EH (cell line): ENCODE measurements at regions not wholly inside any gene's neighbourhood (a gene's known extent, or its start where the extent isn't known, plus 50 kb on each side); places are given as distances from the start of the nearest gene placed in this dataset.
"Not testable (repeated sequence)": the region's sequence is repeated elsewhere in the genome, so short reads cannot be mapped to it uniquely, and the experiment has no call there.

ENCODE experiments used
- DNase-seq: peaks from one replicate; pipeline ENCODE4 v3.0.0-alpha.2; 2015; ENCODE audit warnings: low read depth

GRCh38 chr2:36235426-36235825 is 120.2 kb upstream of the CRIM1 start:
- no peak for DNase-seq

DNA sequence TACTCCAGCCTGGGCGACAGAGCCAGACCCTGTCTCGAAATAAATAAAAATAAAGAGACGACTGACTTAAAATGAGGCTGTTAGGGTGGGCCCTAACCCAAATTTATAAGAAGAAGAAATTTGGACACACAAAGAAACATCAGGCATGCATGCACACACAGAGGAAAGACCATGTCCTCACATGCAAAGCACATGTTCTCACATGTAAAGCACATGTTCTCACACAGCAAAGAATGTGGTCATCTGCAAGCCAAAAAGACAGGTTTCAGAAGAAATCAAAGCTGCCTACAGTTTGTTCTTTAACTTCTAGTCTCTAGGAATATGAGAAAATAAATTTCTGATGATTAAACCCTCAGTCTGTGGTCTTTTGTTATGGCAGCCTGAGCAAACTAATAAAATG is 132.3 kb upstream of the CRIM1 start:
- DNase-seq: no peak

DNA sequence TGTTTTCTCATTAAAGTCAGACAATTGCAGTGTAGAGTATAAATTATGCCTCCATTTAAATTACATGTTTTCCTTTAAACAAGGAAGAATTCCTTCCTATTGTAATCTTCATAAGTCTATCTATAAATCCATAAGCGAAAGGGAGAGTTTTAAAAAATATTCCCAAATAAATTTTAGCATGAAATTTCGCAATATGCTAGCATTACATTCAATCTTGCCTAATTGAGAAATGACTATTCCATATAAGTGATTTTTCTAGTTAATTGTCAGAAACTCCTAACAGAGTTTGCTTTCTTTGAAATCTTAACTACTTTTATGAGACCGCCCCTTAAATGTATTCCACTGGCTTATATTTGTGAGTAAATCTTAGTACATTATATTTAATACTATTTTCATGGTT is 133.1 kb upstream of the CRIM1 start:
- DNase-seq: no peak

GRCh38 chr2:36214691-36215090 is 140.9 kb upstream of the CRIM1 start:
- DNase-seq: no peak

DNA sequence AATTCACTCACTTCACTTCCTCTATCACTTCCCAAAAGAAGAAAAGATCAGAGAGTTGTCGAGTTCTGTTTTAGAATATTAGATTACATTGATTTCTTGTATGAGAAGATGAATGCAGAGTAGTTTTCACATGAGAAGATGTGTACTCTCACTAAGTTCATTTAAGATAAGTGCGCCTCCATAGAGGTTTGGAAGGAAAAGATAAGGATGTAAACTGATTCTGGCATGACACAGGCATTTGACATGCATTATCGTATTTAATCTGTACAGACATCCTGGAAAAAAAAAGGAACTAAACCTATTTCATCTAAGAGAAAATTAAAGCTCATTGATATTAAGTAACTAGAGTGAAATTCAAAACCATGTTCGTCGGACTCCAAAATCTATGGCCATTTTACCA is 152.2 kb upstream of the CRIM1 start:
- no peak for DNase-seq

GRCh38 chr2:36197181-36197971 is 158.2 kb upstream of the CRIM1 start:
- peak; percentile 6 for DNase-seq

- no peak for DNase-seq
These were observed 161.9 kb upstream of the CRIM1 start for GRCh38 chr2:36193680-36194079.

DNA sequence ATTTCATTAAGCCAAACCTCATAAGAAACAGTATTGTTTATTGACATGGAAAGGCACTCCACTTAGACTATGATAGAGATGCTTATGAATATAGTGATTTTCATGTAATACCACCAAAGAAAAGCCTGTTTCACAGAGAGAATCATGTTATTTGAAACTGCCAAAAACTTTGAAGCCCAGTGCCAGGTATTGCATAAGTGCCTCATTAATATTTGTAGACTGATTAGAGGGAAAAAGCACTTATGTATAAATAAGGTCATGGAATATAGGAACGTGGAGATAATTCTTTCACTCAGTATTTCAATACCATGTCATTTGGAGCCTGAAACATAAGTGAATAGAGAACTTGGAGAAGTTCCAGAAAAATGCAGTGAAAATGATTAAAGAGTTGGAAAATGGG is 162.6 kb upstream of the CRIM1 start:
- no peak for DNase-seq

- DNase-seq: no peak
These were observed 165.5 kb upstream of the CRIM1 start for GRCh38 chr2:36190097-36190496.

DNA sequence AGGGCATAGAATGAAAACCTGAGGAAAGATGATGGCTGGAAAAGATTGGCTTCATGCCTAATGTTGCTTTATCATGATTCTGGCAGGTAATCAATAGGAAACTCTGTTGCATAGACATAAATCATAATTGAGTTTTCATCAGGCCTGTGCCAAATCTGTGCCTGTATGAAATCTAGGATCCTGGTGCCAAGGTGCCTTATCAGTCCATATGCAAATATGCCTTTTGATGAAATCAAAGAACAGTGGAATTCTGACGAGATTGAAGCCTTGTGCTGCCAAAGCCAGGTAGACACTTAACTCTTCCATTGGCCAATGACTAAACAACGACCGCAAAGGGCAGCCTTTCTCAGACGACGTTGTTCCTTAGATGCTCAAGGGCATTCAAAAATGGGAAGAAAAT is 170.0 kb upstream of the CRIM1 start:
- no peak for DNase-seq

GRCh38 chr2:36184848-36185247 is 170.7 kb upstream of the CRIM1 start:
- no peak for DNase-seq

- DNase-seq: not testable (repeated sequence)
These were observed 174.6 kb upstream of the CRIM1 start for GRCh38 chr2:36180789-36181482.

DNA sequence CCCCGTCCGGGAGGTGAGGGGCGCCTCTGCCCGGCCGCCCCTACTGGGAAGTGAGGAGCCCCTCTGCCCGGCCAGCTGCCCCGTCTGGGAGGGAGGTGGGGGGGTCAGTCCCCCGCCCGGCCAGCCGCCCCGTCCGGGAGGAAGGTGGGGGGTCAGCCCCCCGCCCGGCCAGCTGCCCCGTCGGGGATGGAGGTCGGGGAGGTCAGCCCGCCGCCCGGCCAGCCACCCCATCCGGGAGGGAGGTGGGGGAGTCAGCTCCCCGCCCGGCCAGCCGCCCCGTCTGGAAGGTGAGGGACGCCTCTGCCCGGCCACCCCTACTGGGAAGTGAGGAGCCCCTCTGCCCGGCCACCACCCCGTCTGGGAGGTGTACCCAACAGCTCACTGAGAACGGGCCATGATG is 175.3 kb upstream of the CRIM1 start:
- DNase-seq: not testable (repeated sequence)

- DNase-seq: not testable (repeated sequence)
These were observed 175.8 kb upstream of the CRIM1 start for GRCh38 chr2:36179668-36180269.

DNA sequence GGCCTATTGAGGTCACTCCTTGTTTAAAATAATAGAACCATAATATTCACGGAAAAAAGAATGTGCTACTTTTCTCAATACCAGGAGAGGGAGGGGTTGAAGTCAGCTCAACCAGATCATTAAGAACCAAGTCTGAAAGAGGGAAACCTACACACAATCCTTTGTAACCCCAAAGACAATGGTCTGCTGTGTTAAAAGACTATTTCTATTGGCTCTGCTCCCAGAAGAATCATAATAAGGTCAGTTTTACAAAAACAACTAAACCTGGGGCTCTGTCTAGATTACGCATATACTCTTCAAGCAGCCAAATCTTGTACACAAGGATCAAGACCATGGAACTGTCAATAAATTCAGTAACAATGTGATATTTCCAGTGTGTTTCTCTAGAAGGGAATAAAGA is 177.2 kb upstream of the CRIM1 start:
- no peak for DNase-seq

- DNase-seq: no peak
These were observed 178.3 kb upstream of the CRIM1 start for GRCh38 chr2:36177282-36177681.

DNA sequence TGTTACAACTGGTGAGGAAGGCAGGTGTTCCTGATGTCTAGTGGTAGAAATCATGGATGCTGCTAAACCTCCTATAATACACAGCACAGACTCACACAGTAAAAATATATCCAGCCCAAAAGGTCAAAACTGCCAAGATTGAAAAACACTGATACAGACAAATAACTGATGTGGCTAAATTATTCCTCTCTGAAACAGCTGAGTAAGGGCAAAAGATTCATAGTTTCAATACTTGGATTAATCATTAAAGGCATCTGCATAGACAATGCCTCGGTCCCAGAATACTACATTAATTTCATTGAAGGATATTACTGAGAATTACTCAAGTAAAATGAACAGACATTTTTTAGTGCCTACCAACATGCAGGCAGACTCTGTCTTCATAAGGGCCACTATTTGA is 180.7 kb upstream of the CRIM1 start:
- DNase-seq: no peak

GRCh38 chr2:36173760-36174404 is 181.7 kb upstream of the CRIM1 start:
- DNase-seq: no peak

DNA sequence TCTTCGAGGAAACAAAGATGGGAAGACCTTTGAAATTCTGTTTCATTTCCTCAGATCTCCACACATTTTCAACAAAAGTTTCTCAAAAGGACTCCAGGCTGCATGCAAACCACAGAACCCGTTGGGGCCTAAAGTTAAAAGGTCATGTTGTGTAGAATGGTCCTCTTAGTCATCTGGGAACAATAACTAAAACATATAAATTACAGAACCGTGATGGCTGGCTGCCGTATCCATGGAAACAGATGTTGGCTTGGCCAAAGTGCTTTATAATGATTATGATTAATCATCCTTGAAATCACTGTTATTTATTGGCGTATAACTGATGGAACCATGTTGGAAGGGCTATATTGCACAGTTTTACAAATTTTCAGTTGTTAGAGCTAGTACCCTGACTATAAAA is 182.8 kb upstream of the CRIM1 start:
- no peak for DNase-seq

DNA sequence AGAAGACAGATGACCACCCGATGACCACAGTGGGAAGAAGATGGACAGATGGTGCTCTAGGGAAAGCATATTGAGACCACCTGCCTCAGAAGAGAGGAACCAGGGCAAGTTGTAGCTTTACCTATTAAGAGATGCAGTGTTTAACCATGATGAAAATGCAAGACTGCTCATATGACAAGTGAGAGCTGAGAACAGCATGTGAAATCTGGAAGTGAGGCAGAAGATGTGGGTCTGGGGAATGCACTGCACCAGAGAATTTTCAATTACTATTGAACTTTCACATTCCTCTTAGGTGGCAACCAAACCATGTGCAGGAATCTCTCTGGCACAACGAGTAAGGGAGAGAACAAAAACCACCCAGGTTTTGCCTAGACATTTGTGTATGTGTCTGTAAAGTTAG is 184.8 kb upstream of the CRIM1 start:
- DNase-seq: no peak

DNA sequence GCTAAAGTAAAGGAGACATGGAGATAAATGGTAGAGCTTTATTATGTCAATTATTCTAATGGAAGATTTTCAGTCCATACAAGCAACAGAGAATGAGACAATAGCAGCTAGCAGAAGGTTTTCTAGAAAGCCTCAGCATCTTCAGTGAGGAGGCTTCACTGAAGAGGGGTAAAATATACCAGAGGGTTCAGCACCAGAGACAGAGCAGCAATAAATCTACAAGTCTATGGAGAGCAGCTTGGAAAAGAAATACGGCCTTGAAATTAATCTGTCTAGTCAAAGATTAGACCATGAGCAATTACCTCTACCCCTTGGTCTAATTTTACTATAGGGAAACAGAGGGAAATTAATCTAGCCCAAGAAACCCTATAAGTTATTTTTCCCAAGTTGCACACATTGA is 185.7 kb upstream of the CRIM1 start:
- DNase-seq: no peak

DNA sequence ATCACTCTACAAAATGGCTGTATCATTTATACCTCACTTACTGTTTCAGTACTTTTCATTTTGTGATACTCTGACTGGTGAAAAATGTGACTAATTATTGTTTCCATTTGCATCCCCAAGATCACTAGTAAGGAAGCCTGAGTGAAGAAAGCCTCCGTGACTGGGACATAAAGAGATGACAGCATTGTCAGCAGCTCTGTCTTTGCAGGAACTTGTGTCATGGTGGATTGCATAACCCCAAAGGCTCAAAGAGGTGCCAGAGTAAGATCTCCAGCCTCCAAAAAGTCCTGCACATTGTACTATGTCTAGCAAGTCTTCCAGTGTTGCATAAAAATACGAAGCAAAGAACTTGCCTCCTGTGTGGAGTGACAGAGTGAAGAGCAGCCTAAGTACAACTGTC is 187.5 kb upstream of the CRIM1 start:
- DNase-seq: no peak

DNA sequence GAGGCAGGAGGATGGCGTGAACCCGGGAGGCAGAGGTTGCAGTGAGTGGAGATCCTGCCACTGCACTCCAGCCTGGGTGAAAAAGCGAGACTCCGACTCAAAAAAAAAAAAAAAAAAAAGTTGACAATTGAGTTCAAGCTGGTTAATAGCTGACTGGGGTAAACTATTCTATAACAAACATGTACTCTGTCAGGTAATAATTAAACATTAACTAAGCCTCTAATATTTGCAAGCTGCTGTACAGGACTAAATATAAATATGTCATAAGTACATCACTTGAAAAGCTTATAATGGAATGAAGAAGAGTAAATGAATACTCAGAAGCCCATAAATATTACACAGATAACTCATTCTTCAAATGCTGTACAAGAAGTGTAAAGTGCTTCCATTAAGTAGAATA is 190.4 kb upstream of the CRIM1 start:
- no peak for DNase-seq
